Endothelial cell of umbilical vein (primary cell): ENCODE measurements at regions not wholly inside any gene's neighbourhood (a gene's known extent, or its start where the extent isn't known, plus 50 kb on each side); places are given as distances from the start of the nearest gene placed in this dataset.

ENCODE experiments used
- BruUV-seq: library from RNA; stranded (reverse); fragments of 400-500 nt; replicated peaks from 2 replicates; lab custom pipeline; 2021; lab: Mats Ljungman, UMichigan
- CTCF ChIA-PET: fragments of 300-600, 350-600 bp; sonication (Branson Sonifier 250); formaldehyde crosslinking; loops from one replicate; lab custom pipeline; 2021; ENCODE audit warnings: antibody characterized with exemption, inconsistent platforms; lab: Charles Lee
- POLR2A ChIA-PET: fragments of 300-600, 350-600 bp; sonication (Branson Sonifier 250); formaldehyde crosslinking; loops from one replicate; lab custom pipeline; 2021; ENCODE audit warnings: antibody characterized with exemption, inconsistent platforms; lab: Charles Lee
- DNase-seq: peaks from one replicate; pipeline ENCODE4 v3.0.0-alpha.2; 2011; ENCODE audit warnings: low read depth, low spot score
- FAIRE-seq: peaks from 2 replicates; lab custom pipeline; 2011; peaks lifted over from hg19 to GRCh38; lab: Jason Lieb, UNC
- H2AFZ ChIP-seq: 2 replicates; pipeline ENCODE4 v1.6.0; 2012; ENCODE audit warnings: low read depth, low read length, control low read depth, inconsistent platforms
- H3K27ac ChIP-seq: 2 replicates; pipeline ENCODE4 v1.5.1; 2011; ENCODE audit warnings: low read depth, mild to moderate bottlenecking, control low read depth, low read length, moderate library complexity; ENCODE audit not compliant: insufficient read depth
- H3K27me3 ChIP-seq, 2 experiments: 2 replicates each; pipeline versions ENCODE4 v1.6.0 to v1.6.1; 2011; ENCODE audit warnings: low read length in 2 of 2, mixed read lengths in 1 of 2; ENCODE audit not compliant: control insufficient read depth in 2 of 2, insufficient read depth in 2 of 2
- H3K36me3 ChIP-seq, 2 experiments: 2 replicates in 1 of 2; 3 replicates in 1 of 2; pipeline ENCODE4 v1.5.1; 2011; ENCODE audit warnings: low read length in 2 of 2, mild to moderate bottlenecking in 1 of 2, moderate library complexity in 1 of 2; ENCODE audit not compliant: control insufficient read depth in 2 of 2, insufficient read depth in 2 of 2; ENCODE audit errors: extremely low read depth in 1 of 2
- H3K4me1 ChIP-seq: 3 replicates; pipeline ENCODE4 v1.5.1; 2011; ENCODE audit warnings: mild to moderate bottlenecking, low read length; ENCODE audit not compliant: control insufficient read depth, insufficient read depth; ENCODE audit errors: extremely low read depth
- H3K4me2 ChIP-seq: 2 replicates; pipeline ENCODE4 v1.6.1; 2011; ENCODE audit warnings: low read length, control low read depth, mixed read lengths; ENCODE audit not compliant: insufficient read depth
- H3K4me3 ChIP-seq, 3 experiments: fragments of 200-600 bp in 1 of 3; sonication (generic), shearing (Covaris generic) in 1 of 3; replicated peaks in 1 of 3; 2 replicates each; pipeline ENCODE4 v1.5.1; 2011 to 2016; ENCODE audit warnings: control low read depth in 3 of 3, low read length in 3 of 3, mild to moderate bottlenecking in 2 of 3, inconsistent platforms in 1 of 3, low read depth in 1 of 3, moderate library complexity in 1 of 3; ENCODE audit not compliant: insufficient read depth in 1 of 3
- H3K79me2 ChIP-seq: 2 replicates; pipeline ENCODE4 v1.6.0; 2012; ENCODE audit warnings: low read length, inconsistent platforms; ENCODE audit not compliant: control insufficient read depth, insufficient read depth
- H3K9ac ChIP-seq: replicated peaks from 2 replicates; pipeline ENCODE3; 2011; ENCODE audit warnings: low read length, control low read depth; ENCODE audit not compliant: insufficient read depth; ENCODE audit errors: extremely low read depth
- H3K9me1 ChIP-seq: replicated peaks from 3 replicates; pipeline ENCODE4 v1.6.0; 2011; ENCODE audit warnings: mild to moderate bottlenecking, low read length; ENCODE audit not compliant: control insufficient read depth, insufficient read depth; ENCODE audit errors: extremely low read depth
- H3K9me3 ChIP-seq: replicated peaks from 2 replicates; pipeline ENCODE4 v1.5.1; 2012; ENCODE audit warnings: low read length, inconsistent platforms; ENCODE audit not compliant: control insufficient read depth, insufficient read depth
- H4K20me1 ChIP-seq: replicated peaks from 2 replicates; pipeline ENCODE3; 2011; ENCODE audit warnings: mild to moderate bottlenecking, low read length; ENCODE audit not compliant: control insufficient read depth, insufficient read depth; ENCODE audit errors: extremely low read depth
- CTCF ChIP-seq, 2 donors: IDR thresholded peaks; 1 replicate in 1 of 2; 2 replicates in 1 of 2; pipeline ENCODE4 v1.5.1; 2011; ENCODE audit warnings: low read length in 2 of 2, mild to moderate bottlenecking in 2 of 2, moderate library complexity in 2 of 2, control low read depth in 1 of 2, inconsistent platforms in 1 of 2, low read depth in 1 of 2; ENCODE audit not compliant: insufficient read depth in 1 of 2; ENCODE audit errors: extremely low read depth in 1 of 2
- EZH2 ChIP-seq: IDR thresholded peaks from 2 replicates; pipeline ENCODE4 v1.6.1; 2012; ENCODE audit warnings: borderline replicate concordance, low read depth, mild to moderate bottlenecking, moderate library complexity, low read length, inconsistent platforms; ENCODE audit not compliant: severe bottlenecking
- GATA2 ChIP-seq: IDR thresholded peaks from 2 replicates; pipeline ENCODE4 v1.7.0; 2011; ENCODE audit warnings: low read depth, mild to moderate bottlenecking, moderate library complexity, mixed read lengths, low read length; ENCODE audit not compliant: insufficient read length, insufficient read depth
- JUN ChIP-seq: IDR thresholded peaks from 2 replicates; pipeline ENCODE4 v1.6.1; 2011; ENCODE audit warnings: borderline replicate concordance, low read depth; ENCODE audit not compliant: insufficient read length, insufficient read depth
- MAX ChIP-seq: IDR thresholded peaks from 2 replicates; pipeline ENCODE4 v1.6.1; 2011; ENCODE audit not compliant: insufficient read depth, insufficient read length
- MYC ChIP-seq: IDR thresholded peaks from one replicate; pipeline ENCODE4 v1.6.1; 2011; ENCODE audit warnings: mild to moderate bottlenecking, low read depth, low read length
- POLR2A ChIP-seq: IDR thresholded peaks from 2 replicates; pipeline ENCODE4 v1.6.1; 2012; ENCODE audit warnings: low read depth, mild to moderate bottlenecking, control low read depth, low read length
- POLR2AphosphoS5 ChIP-seq: IDR thresholded peaks from 2 replicates; pipeline ENCODE4 v1.6.1; 2012; ENCODE audit warnings: low read depth, mild to moderate bottlenecking, control low read depth, low read length, moderate library complexity; ENCODE audit not compliant: insufficient read depth
- dilution Hi-C: fragments of 300-500 bp; cut with MboI; formaldehyde crosslinking; loops from one replicate; pipeline ENCODE4 v1.15.0; 2019; ENCODE audit warnings: low sequenced_read_pairs; ENCODE audit not compliant: extremely low pct_ligation_motif_present
- intact Hi-C: fragments of 100-400 bp; cut with micrococcal nuclease; formaldehyde crosslinking; loops from one replicate; pipeline ENCODE4 v1.10.0; 2022

GRCh38 chr2:136402281-136402680 is 284.3 kb upstream of the CXCR4 start:
- Histone ChIP-seq H3K27me3 (no peaks in the 10 kb centered on the region), H3K9me1 (no peaks in the 10 kb centered on the region), H3K27ac (no peak overlapping the region), H2AFZ (no peak overlapping the region), H3K4me2 (no peak overlapping the region), H3K4me1 (no peaks in the 10 kb centered on the region), H3K79me2 (no peaks in the 10 kb centered on the region), H4K20me1 (no peaks in the 10 kb centered on the region), H3K9me3 (no peaks in the 10 kb centered on the region), H3K4me3 (no peak overlapping the region), H3K36me3 (no peaks in the 10 kb centered on the region), H3K9ac (no peak overlapping the region)
- intact Hi-C loops = no loop called here
- DNase-seq (no peak), FAIRE-seq (no peak)
- CTCF ChIA-PET = no interaction called here
- dilution Hi-C loops = no loop called here
- BruUV-seq = no TSS peak
- POLR2A ChIA-PET = no interaction called here
- no peak for TF ChIP-seq MYC
- no peak for TF ChIP-seq EZH2
- TF ChIP-seq POLR2A = no peak
- no peak for TF ChIP-seq POLR2AphosphoS5
- no peak for TF ChIP-seq MAX
- no peak for TF ChIP-seq CTCF (IDR thresholded peaks at IDR 0.05; ENCODE audit: extremely low read depth in 1 of 2, insufficient read depth in 1 of 2, low read depth in 1 of 2, low read length in 2 of 2)
- TF ChIP-seq JUN = no peak
- TF ChIP-seq GATA2 = no peak
